Amniotic stem cell (primary cell): ENCODE measurements at regions not wholly inside any gene's neighbourhood (a gene's known extent, or its start where the extent isn't known, plus 50 kb on each side); places are given as distances from the start of the nearest gene placed in this dataset.
"Not testable (repeated sequence)": the region's sequence is repeated elsewhere in the genome, so short reads cannot be mapped to it uniquely, and the experiment has no call there.

Experiments
- DNase-seq: peaks from one replicate; lab custom pipeline; 2025; lab: John Stamatoyannopoulos, UW

- not testable (repeated sequence) for DNase-seq
Observed at GRCh38 chr7:35853194-35853593, 52.3 kb downstream of the SEPTIN7 start.

DNA sequence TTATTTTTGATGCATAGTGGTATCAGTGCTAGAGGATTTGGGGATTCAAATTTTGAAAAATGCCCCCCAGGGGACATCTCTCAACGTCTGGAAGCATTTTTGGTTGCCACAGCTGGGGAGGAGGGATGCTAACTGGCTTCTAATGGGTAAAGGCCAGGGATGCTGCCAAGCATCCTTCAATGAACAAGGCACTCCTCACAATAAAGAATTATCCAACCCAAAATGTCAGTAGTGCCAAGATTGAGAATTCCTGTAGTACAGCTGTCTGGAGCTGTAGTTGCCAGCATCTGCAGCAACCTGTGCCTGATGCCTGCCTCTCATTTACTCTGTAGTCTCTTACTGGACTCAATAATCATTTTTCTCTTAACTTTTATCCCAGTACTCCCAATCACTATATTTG, 53.5 kb downstream of the SEPTIN7 start:
- no peak for DNase-seq

DNA sequence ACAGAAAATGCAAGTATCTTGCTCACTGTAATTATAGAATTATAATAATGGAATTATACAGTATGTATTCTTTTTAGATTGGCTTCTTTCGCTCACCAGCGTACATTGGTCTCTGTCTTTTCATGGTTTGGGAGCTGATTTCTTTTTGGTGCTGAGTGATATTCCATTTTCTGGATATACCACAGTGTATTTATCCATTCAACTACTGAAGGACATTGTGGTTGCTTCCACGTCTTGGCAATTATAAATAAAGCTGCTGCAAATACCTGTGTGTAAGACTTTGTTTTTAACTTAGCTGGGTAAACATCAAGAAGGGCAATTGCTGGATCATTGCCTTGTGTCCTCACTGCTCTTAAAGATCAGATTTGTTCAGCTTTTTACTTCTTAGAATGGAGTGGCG, 55.3 kb downstream of the SEPTIN7 start:
- no peak for DNase-seq

DNA sequence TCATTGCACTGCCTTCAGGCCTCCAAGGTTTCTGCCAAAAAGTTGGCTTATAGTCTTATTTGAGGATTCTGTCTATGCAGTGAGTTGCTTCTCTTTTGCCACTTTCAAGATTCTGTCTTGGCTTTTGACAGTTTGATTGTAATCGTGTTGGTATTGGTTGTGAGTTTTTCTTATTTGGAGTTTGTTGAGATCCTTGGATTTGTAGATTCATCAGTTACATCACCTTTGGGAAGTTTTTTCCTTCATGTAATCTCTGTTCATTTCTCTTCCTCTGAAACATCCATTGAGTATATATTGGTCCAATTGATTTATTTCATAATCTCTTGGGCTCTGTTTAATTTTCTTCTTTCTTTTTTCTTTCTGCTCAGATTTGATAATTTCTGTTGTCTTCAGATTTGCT, 59.8 kb downstream of the SEPTIN7 start:
- no peak for DNase-seq

DNA sequence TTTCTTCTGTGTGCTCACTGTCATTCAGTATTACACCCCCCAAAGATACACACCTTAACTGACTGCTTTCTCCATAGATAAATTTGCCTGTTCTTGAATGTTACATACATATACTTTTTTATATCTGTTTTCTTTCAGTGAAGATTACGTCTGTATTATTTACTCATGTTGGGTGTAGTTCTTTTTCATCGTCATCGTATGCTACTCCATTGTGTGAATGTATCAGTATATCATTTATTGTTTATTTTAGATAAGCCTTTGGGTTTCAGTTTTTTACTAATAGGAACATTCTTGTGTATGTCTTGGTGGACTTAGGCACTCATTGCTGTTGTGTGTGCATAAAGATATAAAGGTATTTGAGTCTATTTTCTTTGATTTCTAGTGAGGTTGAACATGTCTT, 64.4 kb downstream of the SEPTIN7 start:
- no peak for DNase-seq

GRCh38 chr7:35866186-35866585, 65.3 kb downstream of the SEPTIN7 start:
- DNase-seq = no peak

- not testable (repeated sequence) for DNase-seq
Observed at GRCh38 chr7:35869117-35869516, 68.3 kb downstream of the SEPTIN7 start.

- DNase-seq = no peak
Observed at GRCh38 chr7:35869810-35870209, 69.0 kb downstream of the SEPTIN7 start.

GRCh38 chr7:35871856-35872255, 71.0 kb downstream of the SEPTIN7 start:
- DNase-seq = no peak

GRCh38 chr7:35874886-35875285, 74.0 kb downstream of the SEPTIN7 start:
- no peak for DNase-seq

GRCh38 chr7:35875292-35875691, 74.4 kb downstream of the SEPTIN7 start:
- no peak for DNase-seq

DNA sequence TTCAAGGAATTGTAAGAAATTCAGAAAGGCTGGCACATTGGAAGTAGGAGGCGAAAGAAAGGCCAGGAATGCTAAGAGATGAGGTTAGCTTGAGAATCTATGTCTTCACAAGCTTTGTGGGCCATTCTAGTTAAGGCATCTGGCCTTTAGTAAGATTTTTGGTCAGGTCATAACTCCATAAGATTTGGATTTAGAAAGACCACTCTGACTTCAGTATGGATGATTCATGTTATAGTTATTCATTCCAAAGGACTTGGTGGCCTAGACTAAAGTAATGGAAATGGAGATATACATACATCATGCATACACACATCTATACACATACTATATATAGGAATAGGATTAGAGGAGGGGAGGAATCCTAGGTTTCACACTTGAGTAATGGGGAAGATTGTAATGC, 77.5 kb downstream of the SEPTIN7 start:
- no peak for DNase-seq

DNA sequence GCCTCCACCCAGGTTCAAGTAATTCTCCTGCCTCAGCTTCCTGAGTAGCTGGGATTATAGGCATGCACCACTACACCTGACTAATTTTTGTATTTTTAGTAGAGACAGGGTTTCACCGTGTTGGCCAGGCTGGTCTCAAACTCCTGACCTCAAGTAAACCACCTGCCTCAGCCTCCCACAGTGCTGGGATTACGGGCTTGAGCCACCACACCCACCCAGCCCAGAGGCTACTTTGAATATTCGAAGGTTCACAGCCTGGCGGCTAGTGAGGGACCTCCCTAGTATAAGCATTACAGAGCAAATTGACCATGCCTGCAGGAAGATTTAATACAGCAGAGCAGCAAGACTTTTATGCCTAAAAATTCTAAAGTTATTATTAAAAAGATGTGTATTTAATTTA, 86.6 kb downstream of the SEPTIN7 start:
- DNase-seq = not testable (repeated sequence)

- DNase-seq = no peak
Observed at GRCh38 chr7:35889001-35889400, 88.1 kb downstream of the SEPTIN7 start.

- DNase-seq = no peak
Observed at GRCh38 chr7:35889870-35890269, 89.0 kb downstream of the SEPTIN7 start.

DNA sequence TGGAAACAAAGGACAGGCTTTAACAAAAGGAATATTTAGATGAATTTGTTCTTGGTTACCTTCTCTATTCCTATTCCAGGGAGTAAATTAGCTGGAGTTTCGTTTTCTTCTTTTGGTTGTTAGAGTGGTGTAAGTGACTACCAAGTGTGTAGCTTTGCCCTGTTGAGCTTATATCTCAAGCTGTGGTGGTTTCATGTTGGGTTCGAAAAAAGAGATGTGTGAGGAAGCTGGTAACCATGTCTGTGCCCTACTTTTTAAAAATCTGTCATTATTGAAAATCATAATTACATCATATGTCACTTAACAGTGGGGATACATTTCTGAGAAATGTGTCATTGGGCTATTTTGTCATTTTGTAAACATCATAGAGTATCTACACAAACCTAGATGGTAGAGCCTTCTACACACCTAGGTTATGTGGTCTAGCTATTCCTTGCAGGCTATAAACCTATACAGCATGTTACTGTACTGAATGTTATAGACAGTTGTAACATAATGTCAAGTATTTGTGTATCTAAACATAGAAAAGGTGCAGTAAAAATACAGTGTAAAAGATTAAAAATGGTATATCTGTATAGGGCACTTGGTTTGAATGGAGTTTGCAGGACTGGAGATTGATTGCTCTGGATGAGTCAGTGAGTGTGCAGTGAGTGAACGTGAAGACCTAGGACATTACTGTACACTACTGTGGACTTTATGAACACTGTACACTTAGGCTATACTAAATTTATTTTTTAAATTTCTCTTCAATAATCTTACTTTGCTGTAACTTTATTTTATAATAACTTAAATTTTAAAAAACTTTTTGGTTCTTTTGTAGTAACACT, 90.4 kb downstream of the SEPTIN7 start:
- DNase-seq = no peak

- DNase-seq = no peak
Observed at GRCh38 chr7:35893649-35894048, 92.8 kb downstream of the SEPTIN7 start.

DNA sequence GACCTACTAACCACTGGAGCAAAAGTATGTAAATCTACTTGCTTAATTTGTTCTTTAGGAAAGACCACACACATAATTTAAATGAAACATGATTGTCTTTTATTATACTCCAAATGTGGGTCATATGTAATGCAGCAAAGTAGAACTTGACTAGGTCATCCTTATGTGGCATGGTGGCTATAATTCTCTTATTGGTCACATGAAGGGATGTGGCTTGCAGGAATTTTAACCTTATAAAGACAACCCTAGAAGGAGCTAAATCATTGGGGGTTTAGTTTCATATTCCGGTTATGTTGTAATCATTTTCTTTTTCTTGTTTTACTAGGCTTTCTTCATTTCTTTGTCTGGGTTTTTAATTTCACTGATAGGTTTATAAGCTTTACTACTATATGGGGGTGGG, 93.9 kb downstream of the SEPTIN7 start:
- DNase-seq = no peak

DNA sequence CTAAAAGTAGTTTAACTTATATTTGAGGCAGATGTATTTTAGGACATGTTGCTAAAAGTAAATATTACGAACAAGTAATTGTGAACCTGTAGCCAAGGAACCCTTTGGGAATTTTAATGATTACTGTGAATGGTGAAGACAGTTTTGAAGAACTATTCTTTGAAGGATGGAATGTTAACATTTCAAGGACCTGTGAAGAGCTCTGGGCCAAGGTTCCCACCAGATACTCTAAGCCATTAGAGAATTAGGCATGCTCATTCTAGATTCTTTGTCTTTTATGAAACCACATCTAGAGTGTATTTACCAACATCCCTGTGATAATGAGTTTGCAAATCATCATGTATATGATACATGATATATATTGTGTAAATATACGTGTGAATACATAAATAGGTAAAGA, 99.8 kb downstream of the SEPTIN7 start:
- no peak for DNase-seq

DNA sequence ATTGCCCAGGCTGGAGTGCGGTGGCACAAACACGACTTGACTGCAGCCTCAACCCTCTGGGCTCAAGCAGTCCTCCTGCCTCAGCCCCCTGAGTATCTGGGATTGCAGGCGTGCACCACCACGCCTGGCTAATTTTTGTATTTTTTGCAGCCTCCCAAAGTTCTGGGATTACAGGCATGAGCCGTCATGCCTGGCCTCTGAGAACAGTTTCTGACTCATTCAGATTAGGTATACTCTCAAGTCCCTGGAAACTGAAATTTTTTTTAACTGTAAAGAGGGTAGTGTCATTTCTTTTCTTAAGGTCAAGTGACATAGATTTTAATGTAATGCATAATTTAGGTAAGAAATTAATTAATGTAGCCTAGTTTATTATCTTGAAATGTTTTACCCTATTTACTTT, 104.7 kb downstream of the SEPTIN7 start:
- DNase-seq = peak; percentile 18

- DNase-seq = peak; percentile 21
Observed at GRCh38 chr7:35906191-35906908, 105.5 kb downstream of the SEPTIN7 start.

DNA sequence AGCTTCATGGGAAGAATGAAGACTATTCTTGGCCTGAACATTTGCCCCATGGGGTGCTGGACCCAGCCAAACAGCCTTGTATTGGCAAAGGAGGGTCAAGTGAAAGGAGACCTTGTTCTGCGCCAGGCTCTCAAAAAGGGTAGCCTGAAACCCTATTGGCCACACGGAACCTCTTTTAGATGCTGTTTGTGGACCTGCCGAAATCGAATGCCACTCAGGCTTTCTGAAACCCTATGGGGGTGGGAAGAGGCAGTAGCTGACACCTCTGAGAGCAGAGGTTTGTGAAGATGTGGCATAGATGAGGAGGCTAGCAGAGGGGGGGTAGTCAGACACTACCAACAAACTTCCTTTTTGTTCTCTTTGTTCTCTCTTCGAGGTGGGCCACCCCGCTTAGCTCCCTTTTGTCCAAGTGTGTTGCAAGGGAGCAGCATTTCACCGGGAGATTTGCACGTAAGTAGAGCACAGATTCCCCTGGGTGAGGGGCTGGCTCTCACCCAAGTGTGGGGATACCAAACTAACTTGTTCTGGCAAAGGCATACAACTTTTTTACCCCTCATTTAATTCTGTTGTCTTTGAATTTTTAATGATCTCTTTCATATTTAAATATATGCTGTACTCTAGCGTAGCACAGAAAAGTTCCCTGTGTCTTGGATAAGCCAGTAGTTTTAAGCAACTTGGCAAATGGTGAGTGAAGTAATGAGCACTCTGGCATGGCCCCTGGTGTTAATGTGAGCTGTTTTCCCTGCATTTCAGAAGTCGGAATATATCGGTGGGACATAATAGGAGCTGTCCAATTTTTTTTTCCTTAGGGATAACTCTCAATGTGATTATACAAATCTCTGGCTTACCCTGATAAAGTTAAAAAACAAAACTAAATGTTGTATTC, 107.7 kb downstream of the SEPTIN7 start:
- no peak for DNase-seq
